ENCODE measurements at regions not wholly inside any gene's neighbourhood (a gene's known extent, or its start where the extent isn't known, plus 50 kb on each side); places are given as distances from the start of the nearest gene placed in this dataset.

DNA sequence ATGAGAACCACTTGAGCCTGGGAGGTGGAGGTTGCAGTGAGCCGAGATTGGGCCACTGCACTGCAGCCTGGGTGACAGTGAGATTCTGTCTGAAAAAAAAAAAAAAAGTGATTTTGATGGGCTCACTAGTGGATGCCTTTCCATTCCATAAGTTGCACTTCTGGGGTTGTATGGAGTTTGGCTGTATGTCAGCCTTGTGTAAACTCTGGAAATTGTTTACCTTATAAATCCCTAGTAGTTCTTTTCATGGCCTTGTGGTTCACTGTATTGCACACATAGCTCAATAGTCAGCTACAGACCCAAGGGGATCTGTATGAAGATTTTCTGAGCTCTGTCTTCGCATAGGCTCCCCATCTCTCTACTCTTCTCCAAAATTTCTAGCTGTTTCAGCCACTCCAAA, 131.9 kb downstream of the SOX11 start:
- TF ChIP-seq, protein P1, sequence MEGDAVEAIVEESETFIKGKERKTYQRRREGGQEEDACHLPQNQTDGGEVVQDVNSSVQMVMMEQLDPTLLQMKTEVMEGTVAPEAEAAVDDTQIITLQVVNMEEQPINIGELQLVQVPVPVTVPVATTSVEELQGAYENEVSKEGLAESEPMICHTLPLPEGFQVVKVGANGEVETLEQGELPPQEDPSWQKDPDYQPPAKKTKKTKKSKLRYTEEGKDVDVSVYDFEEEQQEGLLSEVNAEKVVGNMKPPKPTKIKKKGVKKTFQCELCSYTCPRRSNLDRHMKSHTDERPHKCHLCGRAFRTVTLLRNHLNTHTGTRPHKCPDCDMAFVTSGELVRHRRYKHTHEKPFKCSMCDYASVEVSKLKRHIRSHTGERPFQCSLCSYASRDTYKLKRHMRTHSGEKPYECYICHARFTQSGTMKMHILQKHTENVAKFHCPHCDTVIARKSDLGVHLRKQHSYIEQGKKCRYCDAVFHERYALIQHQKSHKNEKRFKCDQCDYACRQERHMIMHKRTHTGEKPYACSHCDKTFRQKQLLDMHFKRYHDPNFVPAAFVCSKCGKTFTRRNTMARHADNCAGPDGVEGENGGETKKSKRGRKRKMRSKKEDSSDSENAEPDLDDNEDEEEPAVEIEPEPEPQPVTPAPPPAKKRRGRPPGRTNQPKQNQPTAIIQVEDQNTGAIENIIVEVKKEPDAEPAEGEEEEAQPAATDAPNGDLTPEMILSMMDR (IDR thresholded peaks at IDR 0.05) = no peak
- intact Hi-C loops (cut with DNase I) = no loop called here
- Histone ChIP-seq H3K4me3 (no peak overlapping the region), H3K27me3 (no peaks in the 10 kb centered on the region), H3K4me1 (no peaks in the 10 kb centered on the region), H3K27ac (no peak overlapping the region), H3K9me3 (no peaks in the 10 kb centered on the region), H3K36me3 (no peaks in the 10 kb centered on the region)
- no peak for DNase-seq (ENCODE audit: low spot score in 2 of 2)

DNA sequence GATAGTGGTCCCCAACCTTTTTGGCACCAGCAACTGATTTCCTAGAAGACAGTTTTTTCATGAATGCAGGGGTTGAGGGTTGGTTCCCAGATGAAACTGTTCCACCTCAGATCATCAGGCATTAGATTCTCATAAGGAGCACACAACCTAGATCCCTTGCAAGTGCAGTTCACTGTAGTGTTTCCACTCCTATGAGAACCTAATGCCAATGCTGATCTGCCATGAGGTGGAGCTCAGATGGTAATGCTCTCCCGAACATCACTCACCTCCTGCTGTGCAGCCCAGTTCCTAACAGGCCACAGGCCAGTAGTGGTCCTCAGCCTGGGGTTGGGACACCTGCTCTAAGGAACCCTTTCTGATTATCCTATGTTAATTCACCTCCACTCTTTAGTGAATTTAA, 133.5 kb downstream of the SOX11 start:
- no peak for DNase-seq (ENCODE audit: low spot score in 2 of 2)
- H3K27me3 ChIP-seq = no peaks in the 10 kb centered on the region
- TF ChIP-seq, protein P1 (IDR thresholded peaks at IDR 0.05) = no peak
- no peaks in the 10 kb centered on the region for H3K36me3 ChIP-seq
- H3K9me3 ChIP-seq = no peaks in the 10 kb centered on the region
- H3K4me1 ChIP-seq = no peaks in the 10 kb centered on the region
- no peak overlapping the region for H3K4me3 ChIP-seq
- intact Hi-C loops (cut with DNase I) = no loop called here
- no peak overlapping the region for H3K27ac ChIP-seq

DNA sequence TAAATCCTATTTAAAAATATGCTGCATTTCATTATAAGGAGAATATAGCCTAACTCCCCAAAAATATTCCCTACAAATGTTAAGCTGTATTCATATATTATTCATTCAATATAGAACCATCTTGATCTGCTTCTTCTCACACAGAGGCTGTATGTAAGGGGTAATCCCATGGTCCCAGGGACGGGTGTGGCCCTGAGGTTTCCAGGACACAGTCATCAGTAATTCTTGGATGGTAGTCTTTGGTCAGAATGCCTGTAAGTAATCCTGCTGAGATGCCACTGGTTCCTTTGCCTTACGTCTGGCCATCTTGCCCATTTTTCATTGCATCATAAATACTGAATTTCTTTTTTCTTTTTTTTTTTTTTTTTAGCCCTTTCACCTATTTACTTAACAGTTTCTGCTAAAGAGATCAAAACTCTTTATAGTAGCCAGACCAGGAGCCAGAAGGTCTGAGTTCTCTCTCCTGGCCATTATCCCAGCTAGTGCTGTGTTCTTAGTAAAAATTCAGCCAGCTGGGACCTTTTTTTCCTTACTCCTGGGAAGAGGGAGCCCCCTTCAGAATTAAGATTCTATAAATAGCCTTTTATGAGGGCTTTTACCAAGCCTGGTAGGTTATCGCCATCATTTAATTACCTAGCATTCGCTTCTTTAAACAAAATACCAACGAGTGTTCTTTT, 134.9 kb downstream of the SOX11 start:
- TF ChIP-seq, protein P1 (IDR thresholded peaks at IDR 0.05) = no peak
- DNase-seq (ENCODE audit: low spot score in 2 of 2) = no peak
- intact Hi-C loops (cut with DNase I) = no loop called here

DNA sequence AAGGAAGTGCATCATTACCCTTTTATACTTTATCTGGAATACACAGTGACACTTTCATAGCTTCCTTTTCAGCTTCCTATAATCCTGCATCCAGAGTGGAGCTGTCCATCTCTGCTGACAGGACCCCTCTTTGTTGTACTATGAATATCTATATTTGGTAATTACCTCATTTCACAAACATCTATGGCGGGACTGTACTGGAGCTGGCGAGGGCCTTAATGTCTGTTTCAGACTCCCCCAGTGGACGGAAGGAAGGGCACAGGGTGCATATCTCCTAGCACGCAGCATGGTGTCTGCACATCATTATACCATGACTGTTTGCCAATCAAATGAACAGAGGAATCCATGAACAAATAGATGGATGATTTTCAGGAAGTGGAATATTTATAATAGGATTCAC, 142.3 kb downstream of the SOX11 start:
- no peak overlapping the region for H3K27ac ChIP-seq
- no peak for DNase-seq (ENCODE audit: low spot score in 2 of 2)
- TF ChIP-seq, protein P1 (IDR thresholded peaks at IDR 0.05) = no peak
- intact Hi-C loops (cut with DNase I) = no loop called here
- H3K36me3 ChIP-seq = no peaks in the 10 kb centered on the region
- no peaks in the 10 kb centered on the region for H3K9me3 ChIP-seq
- H3K4me1 ChIP-seq = no peaks in the 10 kb centered on the region
- no peaks in the 10 kb centered on the region for H3K27me3 ChIP-seq
- H3K4me3 ChIP-seq = no peak overlapping the region

More for the DNA sequence above, 134.9 kb downstream of the SOX11 start:
- Histone ChIP-seq H3K36me3 (no peaks in the 10 kb centered on the region), H3K4me1 (no peaks in the 10 kb centered on the region), H3K27me3 (no peaks in the 10 kb centered on the region), H3K27ac (no peak overlapping the region), H3K4me3 (no peak overlapping the region), H3K9me3 (no peaks in the 10 kb centered on the region)

DNA sequence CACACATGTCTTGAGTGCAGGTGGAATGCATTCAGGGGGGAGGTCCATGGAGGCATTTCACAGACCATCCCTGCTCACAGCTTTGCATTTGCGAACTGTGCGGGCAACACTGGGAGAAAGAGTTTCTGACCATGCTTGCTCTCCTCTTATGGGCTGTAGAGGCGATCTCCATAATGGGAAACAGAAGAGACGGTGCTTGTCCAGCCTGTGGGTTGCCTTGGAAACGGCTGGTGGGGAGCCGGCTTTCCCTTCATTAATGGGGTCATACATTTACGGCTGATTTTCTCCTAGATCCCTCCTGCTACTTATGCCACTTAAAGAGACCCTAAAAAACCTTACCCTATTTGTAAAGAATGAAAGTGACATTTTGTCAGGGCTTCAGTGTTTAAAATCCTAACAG, 147.4 kb downstream of the SOX11 start:
- H3K9me3 ChIP-seq = no peaks in the 10 kb centered on the region
- TF ChIP-seq, protein P1 (IDR thresholded peaks at IDR 0.05) = no peak
- intact Hi-C loops (cut with DNase I) = no loop called here
- no peaks in the 10 kb centered on the region for H3K27me3 ChIP-seq
- no peaks in the 10 kb centered on the region for H3K4me1 ChIP-seq
- no peak for DNase-seq (ENCODE audit: low spot score in 2 of 2)
- no peaks in the 10 kb centered on the region for H3K36me3 ChIP-seq
- H3K4me3 ChIP-seq = no peak overlapping the region
- H3K27ac ChIP-seq = no peak overlapping the region

DNA sequence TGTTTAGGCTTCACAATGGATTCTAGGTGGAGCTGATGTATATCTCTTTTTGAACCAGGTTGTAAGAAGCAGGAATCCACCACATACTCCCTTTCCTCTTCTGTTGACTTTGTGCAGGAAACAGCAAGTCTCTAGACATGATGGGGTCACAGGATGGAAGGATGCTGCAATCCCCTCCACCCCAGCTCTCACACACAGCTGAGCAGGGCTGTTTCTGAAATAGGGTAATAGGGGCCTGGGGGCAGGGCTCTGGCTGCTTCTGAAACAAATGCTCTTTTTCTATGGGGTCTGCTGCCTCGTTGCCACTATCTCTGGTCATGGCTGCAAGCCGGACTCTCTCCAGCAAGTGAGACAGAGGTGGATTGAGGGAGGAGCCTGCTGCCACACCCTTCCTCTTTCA, 148.9 kb downstream of the SOX11 start:
- TF ChIP-seq, protein P1 (IDR thresholded peaks at IDR 0.05) = no peak
- H3K4me3 ChIP-seq = no peak overlapping the region
- H3K36me3 ChIP-seq = no peaks in the 10 kb centered on the region
- no peaks in the 10 kb centered on the region for H3K27me3 ChIP-seq
- no peaks in the 10 kb centered on the region for H3K4me1 ChIP-seq
- no peak for DNase-seq (ENCODE audit: low spot score in 2 of 2)
- H3K9me3 ChIP-seq = no peaks in the 10 kb centered on the region
- intact Hi-C loops (cut with DNase I) = no loop called here
- no peak overlapping the region for H3K27ac ChIP-seq
